SU-DHL-6 (cell line): ENCODE measurements at regions not wholly inside any gene's neighbourhood (a gene's known extent, or its start where the extent isn't known, plus 50 kb on each side); places are given as distances from the start of the nearest gene placed in this dataset.

Experiments
- H2AFZ ChIP-seq: fragments of 200-600 bp; sonication (generic); 2 replicates; pipeline ENCODE4 v1.6.1; 2014; ENCODE audit warnings: low read depth, mild to moderate bottlenecking, moderate library complexity, mixed read lengths, antibody characterized with exemption, low read length; ENCODE audit not compliant: severe bottlenecking
- H3F3A ChIP-seq: fragments of 200-600 bp; shearing (Covaris generic); 2 replicates; pipeline ENCODE4 v1.6.0; 2016; ENCODE audit warnings: antibody characterized with exemption, mild to moderate bottlenecking; ENCODE audit not compliant: insufficient read depth
- H3K27ac ChIP-seq: fragments of 200-600 bp; sonication (generic); 2 replicates; pipeline ENCODE4 v1.5.1; 2016; ENCODE audit warnings: low read depth, mild to moderate bottlenecking, low read length, moderate library complexity, mixed read lengths
- H3K27me3 ChIP-seq: fragments of 200-600 bp; sonication (generic), shearing (Covaris generic); 2 replicates; pipeline ENCODE4 v1.6.0; 2014; ENCODE audit warnings: mild to moderate bottlenecking, low read length
- H3K36me3 ChIP-seq: fragments of 200-600 bp; sonication (generic); 2 replicates; pipeline ENCODE4 v1.6.1; 2014; ENCODE audit warnings: mild to moderate bottlenecking, low read length, mixed read lengths
- H3K4me2 ChIP-seq: fragments of 300-600, 200-600 bp; shearing (Covaris generic), sonication (generic); 2 replicates; pipeline ENCODE4 v1.6.0; 2014; ENCODE audit warnings: low read length, low read depth, mild to moderate bottlenecking; ENCODE audit not compliant: poor library complexity, severe bottlenecking
- H3K4me3 ChIP-seq: fragments of 200-600 bp; sonication (generic); 2 replicates; pipeline ENCODE4 v1.5.1; 2014; ENCODE audit warnings: antibody characterized with exemption, low read length, mild to moderate bottlenecking, mixed read lengths; ENCODE audit not compliant: insufficient read depth, poor library complexity, severe bottlenecking
- H3K79me2 ChIP-seq: fragments of 200-600 bp; sonication (generic); 2 replicates; pipeline ENCODE4 v1.6.1; 2014; ENCODE audit warnings: mild to moderate bottlenecking, low read length, moderate library complexity; ENCODE audit not compliant: insufficient read depth
- H3K9ac ChIP-seq: fragments of 200-600 bp; sonication (generic); 2 replicates; pipeline ENCODE4 v1.7.0; 2014; ENCODE audit warnings: mild to moderate bottlenecking, low read length
- H3K9me2 ChIP-seq: fragments of 200-600 bp; sonication (generic); replicated peaks from 2 replicates; pipeline ENCODE4 v1.6.1; 2014; ENCODE audit warnings: low read length; ENCODE audit not compliant: insufficient read depth
- H3K9me3 ChIP-seq: fragments of 200-600 bp; sonication (generic); 2 replicates; pipeline ENCODE4 v1.6.1; 2014; ENCODE audit warnings: low read length, mixed read lengths; ENCODE audit not compliant: insufficient read depth
- H4K20me1 ChIP-seq: fragments of 200-600 bp; sonication (generic); 2 replicates; pipeline ENCODE4 v1.6.1; 2014; ENCODE audit warnings: low read depth, mild to moderate bottlenecking, antibody characterized with exemption, low read length, moderate library complexity, mixed read lengths
- EZH2phosphoT487 ChIP-seq: fragments of 200-600 bp; sonication (generic), shearing (Covaris generic); conservative IDR thresholded peaks from 2 replicates; pipeline ENCODE4 v1.6.1; 2018; ENCODE audit warnings: mild to moderate bottlenecking, antibody characterized with exemption, low read length, moderate library complexity, mixed read lengths
- TF ChIP-seq, protein P1 (sequence below): fragments of 200-600 bp; sonication (generic); IDR thresholded peaks from one replicate; pipeline ENCODE4 v1.5.1; 2017; ENCODE audit warnings: antibody characterized with exemption, mild to moderate bottlenecking, low read length, moderate library complexity; ENCODE audit not compliant: insufficient read depth, poor library complexity, severe bottlenecking

DNA sequence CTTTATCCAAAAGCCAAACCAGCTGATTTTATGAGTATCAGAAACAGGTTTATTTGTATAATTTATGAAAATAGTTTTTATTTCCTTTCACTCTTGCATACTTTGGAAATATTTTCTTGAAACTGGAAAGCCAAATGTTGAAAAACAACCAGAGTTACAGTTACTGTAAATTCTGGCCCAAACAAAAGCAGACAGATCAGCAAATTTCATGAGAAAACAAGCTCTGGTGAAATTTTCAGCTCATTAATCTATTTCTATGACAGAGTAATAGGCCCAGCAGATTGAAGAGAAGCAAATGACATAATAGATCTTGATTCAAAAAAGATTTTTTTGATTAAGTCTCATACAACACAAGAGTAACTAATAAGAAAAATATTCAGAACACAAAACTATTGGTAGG, 182.7 kb downstream of the ENC1 start:
- TF ChIP-seq EZH2phosphoT487 = no peak
- TF ChIP-seq, protein P1, sequence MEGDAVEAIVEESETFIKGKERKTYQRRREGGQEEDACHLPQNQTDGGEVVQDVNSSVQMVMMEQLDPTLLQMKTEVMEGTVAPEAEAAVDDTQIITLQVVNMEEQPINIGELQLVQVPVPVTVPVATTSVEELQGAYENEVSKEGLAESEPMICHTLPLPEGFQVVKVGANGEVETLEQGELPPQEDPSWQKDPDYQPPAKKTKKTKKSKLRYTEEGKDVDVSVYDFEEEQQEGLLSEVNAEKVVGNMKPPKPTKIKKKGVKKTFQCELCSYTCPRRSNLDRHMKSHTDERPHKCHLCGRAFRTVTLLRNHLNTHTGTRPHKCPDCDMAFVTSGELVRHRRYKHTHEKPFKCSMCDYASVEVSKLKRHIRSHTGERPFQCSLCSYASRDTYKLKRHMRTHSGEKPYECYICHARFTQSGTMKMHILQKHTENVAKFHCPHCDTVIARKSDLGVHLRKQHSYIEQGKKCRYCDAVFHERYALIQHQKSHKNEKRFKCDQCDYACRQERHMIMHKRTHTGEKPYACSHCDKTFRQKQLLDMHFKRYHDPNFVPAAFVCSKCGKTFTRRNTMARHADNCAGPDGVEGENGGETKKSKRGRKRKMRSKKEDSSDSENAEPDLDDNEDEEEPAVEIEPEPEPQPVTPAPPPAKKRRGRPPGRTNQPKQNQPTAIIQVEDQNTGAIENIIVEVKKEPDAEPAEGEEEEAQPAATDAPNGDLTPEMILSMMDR = no peak
- no peak overlapping the region for H2AFZ ChIP-seq

DNA sequence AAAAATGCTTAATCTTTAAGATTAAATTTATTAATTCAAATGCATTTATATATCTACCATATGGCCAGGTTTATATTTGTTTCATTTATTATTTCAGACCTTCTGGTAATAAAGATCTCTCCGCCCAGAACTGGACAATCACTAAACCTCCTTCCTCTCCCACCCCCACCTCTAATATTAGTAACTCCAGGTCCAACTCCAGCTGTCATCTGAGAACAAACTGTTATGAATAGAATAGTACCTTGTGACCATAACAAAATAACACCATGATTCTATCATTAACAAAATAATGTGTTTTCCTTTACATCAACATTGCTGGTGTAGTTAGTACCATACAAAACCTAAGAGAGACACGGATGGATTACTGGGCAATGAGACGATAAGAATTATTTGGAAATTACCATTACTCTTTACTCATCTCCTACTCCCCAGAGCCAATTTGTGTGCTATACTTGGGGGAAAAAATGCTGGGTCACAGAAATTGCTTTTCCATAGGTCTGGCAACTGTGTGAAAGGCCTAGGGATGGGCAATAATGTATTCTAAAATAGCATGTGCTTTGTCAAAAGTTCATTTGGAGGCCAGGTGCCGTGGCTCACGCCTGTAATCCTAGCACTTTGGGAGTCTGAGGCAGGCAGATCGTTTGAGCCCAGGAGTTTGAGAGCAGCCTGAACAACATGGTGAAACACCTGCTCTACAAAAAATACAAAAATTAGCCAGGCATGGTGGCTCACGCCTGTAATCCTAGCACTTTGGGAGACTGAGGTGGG, 186.1 kb downstream of the ENC1 start:
- H3K9me2 ChIP-seq = no peaks in the 10 kb centered on the region
- no peak for TF ChIP-seq EZH2phosphoT487
- TF ChIP-seq, protein P1 = no peak
- H3K27me3 ChIP-seq = no peaks in the 10 kb centered on the region
- H3K36me3 ChIP-seq = no peaks in the 10 kb centered on the region
- H3K79me2 ChIP-seq = no peaks in the 10 kb centered on the region
- H3K4me2 ChIP-seq = no peak overlapping the region
- H3F3A ChIP-seq = no peaks in the 10 kb centered on the region
- no peak overlapping the region for H3K4me3 ChIP-seq
- no peaks in the 10 kb centered on the region for H4K20me1 ChIP-seq
- H3K9ac ChIP-seq = no peak overlapping the region
- no peak overlapping the region for H3K27ac ChIP-seq
- H2AFZ ChIP-seq = no peak overlapping the region
- H3K9me3 ChIP-seq = no peaks in the 10 kb centered on the region

More for the DNA sequence above, 182.7 kb downstream of the ENC1 start:
- no peaks in the 10 kb centered on the region for H4K20me1 ChIP-seq
- no peak overlapping the region for H3K4me2 ChIP-seq
- H3F3A ChIP-seq = no peaks in the 10 kb centered on the region
- H3K4me3 ChIP-seq = no peak overlapping the region
- no peak overlapping the region for H3K27ac ChIP-seq
- H3K9ac ChIP-seq = no peak overlapping the region
- H3K27me3 ChIP-seq = no peaks in the 10 kb centered on the region
- no peaks in the 10 kb centered on the region for H3K9me3 ChIP-seq
- H3K79me2 ChIP-seq = no peaks in the 10 kb centered on the region
- no peaks in the 10 kb centered on the region for H3K9me2 ChIP-seq
- H3K36me3 ChIP-seq = no peaks in the 10 kb centered on the region

GRCh38 chr5:74452856-74453255, 187.7 kb downstream of the ENC1 start:
- no peak overlapping the region for H3K4me3 ChIP-seq
- no peaks in the 10 kb centered on the region for H3K27me3 ChIP-seq
- no peaks in the 10 kb centered on the region for H4K20me1 ChIP-seq
- H3K79me2 ChIP-seq = no peaks in the 10 kb centered on the region
- TF ChIP-seq, protein P1 = no peak
- TF ChIP-seq EZH2phosphoT487 = no peak
- no peaks in the 10 kb centered on the region for H3K9me3 ChIP-seq
- H3K36me3 ChIP-seq = no peaks in the 10 kb centered on the region
- no peak overlapping the region for H2AFZ ChIP-seq
- H3K9me2 ChIP-seq = no peaks in the 10 kb centered on the region
- no peak overlapping the region for H3K4me2 ChIP-seq
- no peak overlapping the region for H3K9ac ChIP-seq
- H3F3A ChIP-seq = no peaks in the 10 kb centered on the region
- H3K27ac ChIP-seq = no peak overlapping the region
